ENCODE measurements at regions not wholly inside any gene's neighbourhood (a gene's known extent, or its start where the extent isn't known, plus 50 kb on each side); places are given as distances from the start of the nearest gene placed in this dataset.

DNA sequence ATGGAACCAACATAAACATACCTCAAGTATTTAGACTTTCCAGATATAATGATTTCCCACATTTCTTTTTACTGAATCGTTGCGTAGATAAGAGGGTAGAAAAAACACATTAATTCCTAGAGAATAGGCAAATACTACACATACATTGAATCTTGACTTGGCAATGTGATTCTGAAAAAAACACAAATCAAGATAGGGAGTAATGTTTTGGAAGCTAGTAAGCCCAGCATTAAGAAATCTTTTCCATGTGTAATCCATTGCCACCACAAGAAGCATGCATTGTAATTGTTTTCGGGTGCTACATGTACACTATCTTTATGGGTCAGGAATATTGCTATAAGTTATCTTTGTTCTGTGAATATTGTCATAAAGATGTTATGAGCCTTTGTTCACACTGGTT is 269.8 kb upstream of the PDGFD start:
- TF ChIP-seq POLR2AphosphoS5 (IDR thresholded peaks at IDR 0.05) (no peak), POLR2A (IDR thresholded peaks at IDR 0.05) (no peak), EP300 (IDR thresholded peaks at IDR 0.05) (no peak)
- TF ChIP-seq, protein P1, sequence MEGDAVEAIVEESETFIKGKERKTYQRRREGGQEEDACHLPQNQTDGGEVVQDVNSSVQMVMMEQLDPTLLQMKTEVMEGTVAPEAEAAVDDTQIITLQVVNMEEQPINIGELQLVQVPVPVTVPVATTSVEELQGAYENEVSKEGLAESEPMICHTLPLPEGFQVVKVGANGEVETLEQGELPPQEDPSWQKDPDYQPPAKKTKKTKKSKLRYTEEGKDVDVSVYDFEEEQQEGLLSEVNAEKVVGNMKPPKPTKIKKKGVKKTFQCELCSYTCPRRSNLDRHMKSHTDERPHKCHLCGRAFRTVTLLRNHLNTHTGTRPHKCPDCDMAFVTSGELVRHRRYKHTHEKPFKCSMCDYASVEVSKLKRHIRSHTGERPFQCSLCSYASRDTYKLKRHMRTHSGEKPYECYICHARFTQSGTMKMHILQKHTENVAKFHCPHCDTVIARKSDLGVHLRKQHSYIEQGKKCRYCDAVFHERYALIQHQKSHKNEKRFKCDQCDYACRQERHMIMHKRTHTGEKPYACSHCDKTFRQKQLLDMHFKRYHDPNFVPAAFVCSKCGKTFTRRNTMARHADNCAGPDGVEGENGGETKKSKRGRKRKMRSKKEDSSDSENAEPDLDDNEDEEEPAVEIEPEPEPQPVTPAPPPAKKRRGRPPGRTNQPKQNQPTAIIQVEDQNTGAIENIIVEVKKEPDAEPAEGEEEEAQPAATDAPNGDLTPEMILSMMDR (IDR thresholded peaks at IDR 0.05): no peak
- Histone ChIP-seq H3K27me3 (no peaks in the 10 kb centered on the region), H3K4me3 (no peak overlapping the region), H3K4me1 (no peaks in the 10 kb centered on the region), H3K9me3 (no peaks in the 10 kb centered on the region), H3K36me3 (no peaks in the 10 kb centered on the region), H3K27ac (no peak overlapping the region)
- intact Hi-C loops (cut with DNase I; ENCODE audit: low total_unique reads): no loop called here
- 75 to 84% (median 82%) methylated on average over 3 of the region's 3 CpGs for WGBS, 5 donors
- no peak for DNase-seq

DNA sequence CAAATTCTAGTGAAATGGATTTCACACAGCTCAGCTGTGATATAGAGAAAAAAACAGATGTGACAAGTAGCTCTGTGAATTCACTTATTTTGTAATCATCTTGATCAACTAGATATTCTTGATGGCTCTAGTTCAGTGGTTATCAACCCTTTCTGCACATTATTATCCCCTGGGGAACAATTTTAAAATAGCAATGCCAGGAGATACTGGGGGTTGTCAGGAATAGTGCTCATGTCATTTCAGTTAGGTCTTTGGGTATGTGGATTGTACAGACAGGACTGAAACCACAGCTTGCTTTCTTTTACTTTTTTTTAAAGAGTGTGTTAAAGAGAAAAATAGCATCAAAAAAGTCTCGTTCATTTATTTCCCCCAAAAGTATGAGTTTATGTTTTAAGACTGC is 269.0 kb upstream of the PDGFD start:
- no peaks in the 10 kb centered on the region for H3K36me3 ChIP-seq
- intact Hi-C loops (cut with DNase I; ENCODE audit: low total_unique reads): no loop called here
- TF ChIP-seq POLR2AphosphoS5 (IDR thresholded peaks at IDR 0.05) (no peak), POLR2A (IDR thresholded peaks at IDR 0.05) (no peak), EP300 (IDR thresholded peaks at IDR 0.05) (no peak)
- TF ChIP-seq, protein P1 (IDR thresholded peaks at IDR 0.05): no peak
- no peak overlapping the region for H3K4me3 ChIP-seq
- no peaks in the 10 kb centered on the region for H3K27me3 ChIP-seq
- no peak overlapping the region for H3K27ac ChIP-seq
- H3K9me3 ChIP-seq: no peaks in the 10 kb centered on the region
- no peaks in the 10 kb centered on the region for H3K4me1 ChIP-seq
- 75 to 95% (median 86%) methylated on average over 1 of the region's 1 CpG for WGBS, 5 donors
- no peak for DNase-seq

DNA sequence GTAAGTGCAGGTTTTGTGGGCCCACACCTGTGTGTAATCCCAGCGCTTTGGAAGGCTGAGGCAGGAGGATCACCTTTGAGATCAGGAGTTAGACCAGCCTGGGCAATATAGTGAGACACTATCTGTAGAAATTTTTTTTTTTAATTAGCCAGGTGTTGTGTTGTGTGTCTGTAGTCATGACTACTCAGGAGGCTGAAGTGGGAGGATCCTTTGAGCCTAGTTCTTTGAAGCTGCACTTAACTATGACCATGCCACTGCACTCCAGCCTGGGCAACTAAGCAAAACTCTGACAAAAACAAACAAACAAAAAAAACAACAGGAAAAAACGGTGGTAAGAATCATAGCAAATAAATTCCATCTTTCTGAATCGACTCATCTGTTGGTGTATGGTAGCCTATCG is 268.6 kb upstream of the PDGFD start:
- TF ChIP-seq, protein P1 (IDR thresholded peaks at IDR 0.05): no peak
- TF ChIP-seq POLR2A (IDR thresholded peaks at IDR 0.05): no peak
- no peak for TF ChIP-seq EP300 (IDR thresholded peaks at IDR 0.05)
- TF ChIP-seq POLR2AphosphoS5 (IDR thresholded peaks at IDR 0.05): no peak

DNA sequence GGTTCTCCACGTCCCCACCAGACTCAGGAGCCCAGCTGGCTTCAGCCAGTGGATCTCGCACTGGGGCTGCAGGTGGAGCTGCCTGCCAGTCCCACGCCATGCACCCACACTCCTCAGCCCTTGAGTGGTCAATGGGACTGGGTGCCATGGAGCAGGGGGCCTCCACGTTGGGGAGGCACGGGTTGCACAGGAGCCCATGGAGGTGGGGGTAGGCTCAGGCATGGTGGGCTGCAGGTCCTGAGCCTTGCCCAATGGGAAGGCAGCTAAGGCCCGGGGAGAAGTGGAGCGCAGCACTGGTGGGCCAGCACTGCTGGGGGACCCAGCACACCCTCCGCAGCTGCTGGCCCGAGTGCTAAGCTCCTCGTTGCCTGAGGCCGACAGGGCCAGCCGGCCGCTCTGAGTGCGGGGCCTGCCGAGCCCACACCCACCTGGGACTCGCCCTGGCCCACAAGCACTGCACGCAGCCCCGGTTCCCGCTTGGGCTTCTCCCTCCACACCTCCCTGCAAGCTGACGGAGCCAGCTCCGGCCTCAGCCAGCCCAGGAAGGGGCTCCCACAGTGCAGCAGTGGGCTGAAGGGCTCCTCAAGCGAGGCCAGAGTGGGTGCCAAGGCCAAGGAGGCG is 258.5 kb upstream of the PDGFD start:
- Histone ChIP-seq H3K9me3 (peaks cover 0 to 9% (median 0%) of the 10 kb centered on the region in 4 donors), H3K4me3 (no peak overlapping the region), H3K4me1 (no peaks in the 10 kb centered on the region), H3K27me3 (no peaks in the 10 kb centered on the region), H3K36me3 (no peaks in the 10 kb centered on the region), H3K27ac (no peak overlapping the region)
- no peak for TF ChIP-seq POLR2AphosphoS5 (IDR thresholded peaks at IDR 0.05)
- no peak for TF ChIP-seq EP300 (IDR thresholded peaks at IDR 0.05)
- TF ChIP-seq, protein P1 (IDR thresholded peaks at IDR 0.05): no peak
- no peak for TF ChIP-seq POLR2A (IDR thresholded peaks at IDR 0.05)
- 92 to 97% (median 93%) methylated on average over 14 to 23 of the region's 23 CpGs for WGBS, 5 donors
- no peak for DNase-seq
- intact Hi-C loops (cut with DNase I; ENCODE audit: low total_unique reads): no loop called here

More for the DNA sequence above, 268.6 kb upstream of the PDGFD start:
- Histone ChIP-seq H3K4me3 (no peak overlapping the region), H3K27me3 (no peaks in the 10 kb centered on the region), H3K4me1 (no peaks in the 10 kb centered on the region), H3K27ac (no peak overlapping the region), H3K36me3 (no peaks in the 10 kb centered on the region), H3K9me3 (no peaks in the 10 kb centered on the region)
- DNase-seq: no peak
- intact Hi-C loops (cut with DNase I; ENCODE audit: low total_unique reads): no loop called here
- WGBS, 5 donors: 71 to 78% (median 72%) methylated on average over 4 of the region's 4 CpGs

Measured in stomach (tissue), 8 donors.